ENCODE measurements at regions not wholly inside any gene's neighbourhood (a gene's known extent, or its start where the extent isn't known, plus 50 kb on each side); places are given as distances from the start of the nearest gene placed in this dataset.
"Not testable (repeated sequence)": the region's sequence is repeated elsewhere in the genome, so short reads cannot be mapped to it uniquely, and the experiment has no call there.

DNA sequence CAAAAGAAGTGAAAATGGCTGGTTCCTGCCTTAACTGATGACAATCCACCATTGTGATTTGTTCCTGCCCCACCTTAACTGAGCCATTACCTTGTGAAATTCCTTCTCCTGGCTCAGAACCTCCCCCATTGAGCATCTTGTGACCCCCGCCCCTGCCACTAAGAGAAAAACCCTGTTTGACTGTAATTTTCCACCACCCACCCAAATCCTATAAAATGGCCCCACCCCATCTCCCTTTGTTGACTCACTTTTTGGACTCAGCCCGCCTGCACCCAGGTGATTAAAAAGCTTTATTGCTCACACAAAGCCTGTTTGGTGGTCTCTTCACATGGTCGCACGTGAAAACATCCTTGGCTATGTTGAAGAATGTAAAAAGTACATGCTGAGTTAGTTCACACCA, 197.6 kb upstream of the FBN2 start:
- not testable (repeated sequence) for DNase-seq (ENCODE audit: low spot score)

DNA sequence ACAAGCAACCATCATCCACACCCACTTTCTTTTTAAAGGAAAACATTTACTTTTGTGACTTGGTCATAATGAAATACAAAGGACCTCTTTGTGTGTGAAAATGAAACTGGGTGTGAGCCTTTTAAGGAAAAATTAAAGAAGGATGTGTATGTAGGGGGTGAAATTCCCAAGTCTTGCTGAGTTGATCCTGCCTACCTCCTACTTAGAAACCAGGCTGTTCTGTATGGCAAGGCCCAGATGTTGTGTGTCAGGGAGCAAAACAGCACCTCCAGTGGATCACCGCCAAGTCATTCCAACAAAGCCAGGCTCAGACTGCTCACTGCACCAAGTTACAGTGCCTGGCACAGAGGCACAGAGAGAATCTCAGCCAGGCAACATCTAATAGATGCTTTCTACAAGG, 198.5 kb upstream of the FBN2 start:
- no peak for DNase-seq (ENCODE audit: low spot score)

DNA sequence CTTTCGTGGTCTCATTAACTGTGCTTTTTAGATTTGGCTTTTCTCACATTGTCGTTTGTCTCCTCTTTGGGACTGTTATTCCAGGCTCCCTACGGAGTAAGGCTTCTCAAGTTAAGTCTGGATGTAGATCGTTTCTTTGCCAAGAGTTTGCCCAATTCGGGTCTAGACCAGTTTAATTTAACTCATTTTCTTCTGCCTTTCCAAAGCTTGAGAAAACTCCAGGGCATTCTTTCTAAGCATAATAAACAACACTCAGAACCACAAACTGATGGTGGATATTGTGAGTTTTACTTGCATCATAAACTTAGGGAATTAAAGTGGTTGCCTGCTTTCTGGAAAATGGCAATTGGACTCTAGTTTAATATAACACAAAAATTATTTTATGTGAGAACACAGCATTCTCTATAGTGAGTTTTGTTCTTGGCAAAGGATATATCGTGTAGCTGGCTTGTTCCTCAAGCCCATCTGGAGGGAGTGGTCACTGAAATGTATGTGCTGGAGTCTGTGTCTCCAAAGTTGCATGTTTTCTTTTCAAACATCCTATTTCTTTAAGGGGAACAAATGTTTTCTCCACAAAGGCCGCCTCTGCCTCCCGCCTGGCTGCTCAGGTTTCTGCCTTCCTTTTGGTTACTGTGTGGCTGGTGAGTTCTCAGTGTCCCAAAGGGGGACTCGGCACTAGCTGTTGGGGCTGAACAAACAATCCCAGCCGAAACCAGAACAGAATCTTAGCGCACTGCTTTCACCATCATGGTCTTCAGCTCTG, 211.3 kb upstream of the FBN2 start:
- DNase-seq (ENCODE audit: low spot score), result no peak

DNA sequence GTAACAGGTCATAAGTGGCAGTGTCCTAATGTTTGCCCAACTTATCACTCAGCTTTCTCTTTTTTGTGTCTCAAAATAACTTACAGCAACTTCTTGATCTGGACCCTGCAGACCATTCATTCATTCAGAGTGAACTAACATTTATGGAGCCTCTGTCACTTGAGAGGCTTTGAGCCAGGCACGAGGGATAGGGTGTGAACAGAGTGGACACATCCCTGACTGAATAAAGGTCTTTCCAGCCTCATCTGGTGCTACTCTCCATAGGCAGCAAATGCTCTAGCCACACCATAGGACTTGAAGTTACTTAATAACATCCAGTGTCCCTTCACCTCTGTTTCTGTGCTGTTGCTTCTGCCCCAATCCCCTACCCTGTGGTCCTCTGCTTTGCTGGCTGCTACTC, 212.1 kb upstream of the FBN2 start:
- DNase-seq (ENCODE audit: low spot score), result no peak

DNA sequence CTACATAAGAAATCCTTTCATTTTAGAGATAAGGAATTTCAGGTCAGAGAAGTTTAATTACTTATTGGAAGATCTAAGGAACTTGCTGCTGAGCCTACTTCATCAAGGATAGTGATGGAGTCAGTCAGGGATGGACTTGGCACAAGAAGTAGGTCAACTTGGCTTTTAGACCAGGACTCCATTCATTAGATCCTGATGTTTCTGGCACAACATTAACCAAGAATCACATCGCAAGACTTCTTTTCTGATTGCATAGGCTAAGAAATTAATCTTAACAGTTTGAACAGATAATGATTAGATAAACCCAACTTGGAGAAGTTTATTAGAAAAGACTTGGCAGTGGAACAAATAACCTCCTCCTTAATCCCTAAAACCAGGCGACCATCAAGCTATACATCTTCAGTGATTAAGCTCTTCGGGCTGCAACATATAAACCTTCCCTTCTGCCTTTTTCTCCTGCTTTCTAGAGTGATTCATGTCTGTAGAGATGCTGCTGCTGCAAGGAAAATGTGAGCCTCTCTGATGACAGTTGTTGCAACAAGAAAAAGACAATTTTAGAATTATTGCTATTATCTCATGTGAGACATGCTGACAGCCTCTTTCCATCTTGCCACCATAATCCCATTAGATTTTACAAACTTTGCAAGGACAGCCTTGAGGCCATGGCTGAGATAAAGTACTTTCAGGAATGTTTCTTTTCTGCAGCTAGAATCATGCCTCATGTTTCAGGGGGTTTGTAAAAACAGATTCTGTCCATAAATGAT, 207.9 kb upstream of the SLC27A6 start:
- no peak for DNase-seq (ENCODE audit: low spot score)

DNA sequence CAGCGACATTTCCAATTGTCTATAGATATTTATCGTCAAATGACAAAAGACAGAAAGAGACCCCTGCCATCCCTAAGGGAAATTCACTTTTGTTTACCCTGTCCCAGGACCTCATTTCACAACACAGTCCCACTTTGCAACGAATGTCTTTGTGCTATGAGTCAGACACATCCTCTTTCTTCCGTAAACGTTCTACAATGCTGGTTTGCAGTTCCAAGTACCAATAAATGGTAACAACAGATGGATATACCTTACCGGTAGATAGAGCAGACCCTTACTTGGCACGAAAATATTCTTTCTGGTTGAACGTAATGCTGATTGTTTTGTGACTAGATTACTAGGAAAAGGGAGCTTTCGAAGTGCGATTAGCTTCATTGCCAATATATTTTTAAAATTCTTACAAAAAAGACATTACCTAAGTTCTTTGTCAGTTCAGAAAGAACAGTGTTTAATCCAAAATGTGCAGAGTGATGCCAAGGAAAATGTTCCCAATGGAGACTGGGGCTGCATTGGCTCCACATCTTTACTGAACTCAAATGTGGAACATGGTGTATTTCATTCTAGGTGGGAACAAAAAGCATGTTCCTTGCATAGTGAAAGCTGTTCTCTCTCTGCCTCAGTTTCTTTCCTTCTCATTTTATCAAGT, 202.5 kb upstream of the SLC27A6 start:
- DNase-seq (ENCODE audit: low spot score), result no peak

DNA sequence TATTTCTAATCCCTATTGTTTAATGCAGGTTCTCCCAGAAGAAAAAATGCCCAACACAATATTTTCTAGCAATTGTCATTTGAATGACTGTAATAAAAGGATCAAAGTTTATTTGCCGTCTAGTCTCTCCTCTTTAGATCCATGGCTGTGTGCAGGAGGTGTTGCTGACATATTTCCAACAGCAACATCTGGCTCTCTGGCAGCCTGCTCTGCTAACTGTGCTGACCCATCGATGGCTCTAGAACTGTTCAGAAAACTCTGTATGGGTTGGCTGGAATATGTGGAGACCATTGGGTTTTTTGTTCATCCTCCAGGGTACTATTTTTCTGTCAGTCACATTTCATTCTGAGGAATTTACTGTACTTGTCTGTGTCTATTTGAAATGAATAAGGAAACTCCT, 202.0 kb upstream of the SLC27A6 start:
- DNase-seq (ENCODE audit: low spot score), result no peak

DNA sequence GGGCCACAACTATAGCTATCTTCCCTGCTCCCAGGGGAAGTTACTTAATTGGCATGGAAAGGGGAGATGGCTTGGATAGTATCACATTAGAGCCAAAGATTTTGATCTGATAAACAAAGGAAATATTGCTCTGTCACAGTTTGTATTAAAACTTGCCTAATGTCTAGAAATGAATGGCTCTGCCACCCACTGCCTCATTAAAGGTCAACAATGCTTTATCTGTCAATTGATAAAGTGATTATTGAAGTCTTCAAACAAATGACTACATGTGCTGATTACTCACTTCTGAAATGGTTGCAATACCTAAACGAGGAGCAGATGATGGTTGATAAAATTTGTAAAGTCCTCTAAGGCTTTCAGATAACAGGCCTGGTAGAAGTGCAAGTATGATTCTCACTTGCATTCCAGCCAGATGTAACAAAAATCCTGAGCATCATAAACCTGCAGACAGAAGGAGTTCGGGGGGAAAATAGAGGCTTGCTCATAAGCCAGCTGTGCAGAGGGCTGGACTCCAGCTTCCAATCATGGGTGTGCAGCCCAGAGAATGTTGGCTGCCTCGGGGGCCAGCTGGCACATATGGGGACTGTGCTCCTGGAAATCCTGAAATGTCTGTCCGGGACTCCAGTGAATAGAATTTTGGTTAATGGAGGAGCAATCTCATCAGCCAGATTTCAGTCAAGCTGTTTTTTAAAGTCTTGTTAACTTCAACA, 200.5 kb upstream of the SLC27A6 start:
- no peak for DNase-seq (ENCODE audit: low spot score)

DNA sequence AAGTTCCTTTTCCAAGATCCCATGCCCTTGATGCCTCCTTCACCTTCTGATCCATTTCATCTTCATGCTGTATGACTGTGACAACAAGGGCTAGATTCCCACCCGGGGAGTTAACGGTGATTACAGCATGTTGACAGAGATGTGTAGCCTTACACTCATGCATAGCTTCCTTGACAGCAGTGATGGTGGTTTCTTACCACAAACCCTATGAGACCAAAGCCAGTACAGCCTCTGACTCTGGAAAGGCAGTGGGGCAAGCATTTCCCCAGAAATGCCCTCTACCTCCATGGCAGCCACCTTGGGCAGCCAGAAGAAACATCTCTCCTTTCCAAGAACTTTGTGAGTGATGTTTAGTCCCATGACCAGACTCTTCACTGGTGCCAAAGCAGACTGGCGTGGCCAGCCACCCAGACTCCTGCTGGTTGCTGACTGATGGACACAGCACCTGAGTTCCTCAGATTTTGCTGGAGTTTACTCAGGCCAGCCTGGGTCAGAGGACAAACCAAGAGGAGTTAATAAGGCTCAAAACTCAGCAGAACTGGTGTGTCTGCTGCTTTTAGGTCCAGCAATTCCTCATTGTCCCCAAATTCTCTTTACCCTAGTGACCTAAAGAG, 199.7 kb upstream of the SLC27A6 start:
- DNase-seq (ENCODE audit: low spot score), result no peak

DNA sequence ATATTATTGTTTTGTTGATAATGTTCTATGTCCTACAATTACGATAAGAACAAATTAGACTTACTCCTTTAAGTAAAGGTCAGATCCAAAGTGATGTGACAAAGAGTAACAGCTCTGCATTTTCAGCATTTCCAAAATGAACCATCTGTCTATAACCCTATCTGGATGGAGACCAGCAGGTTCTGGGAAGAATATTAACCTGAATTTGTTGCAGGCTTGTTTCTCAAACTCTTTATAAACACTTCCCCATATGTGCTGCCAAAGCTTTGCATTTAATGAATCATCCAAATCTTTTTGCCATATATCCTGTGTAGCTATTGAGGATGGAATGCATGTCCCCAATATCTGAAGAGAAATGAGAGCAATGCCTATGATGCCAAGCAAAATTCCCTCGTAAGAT, 198.9 kb upstream of the SLC27A6 start:
- no peak for DNase-seq (ENCODE audit: low spot score)

DNA sequence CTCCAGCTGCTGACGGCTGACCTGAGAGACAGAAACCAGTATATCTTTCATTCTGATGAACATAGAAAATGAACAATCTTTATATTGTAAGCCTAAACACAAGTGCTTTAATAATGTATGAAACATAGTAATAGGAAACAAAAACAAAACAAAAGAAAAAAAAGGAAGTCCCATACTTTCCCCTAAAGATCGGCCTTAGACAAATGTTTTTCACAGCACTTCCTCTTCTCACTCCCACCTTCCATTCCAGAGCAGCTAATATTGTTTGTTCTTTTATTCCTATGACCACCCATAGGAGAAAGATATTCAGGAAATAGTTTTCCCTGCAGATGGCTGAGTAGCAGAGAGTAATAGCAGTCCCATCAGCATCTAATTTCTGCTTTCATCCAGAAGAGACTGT, 194.4 kb upstream of the SLC27A6 start:
- DNase-seq (ENCODE audit: low spot score), result no peak

DNA sequence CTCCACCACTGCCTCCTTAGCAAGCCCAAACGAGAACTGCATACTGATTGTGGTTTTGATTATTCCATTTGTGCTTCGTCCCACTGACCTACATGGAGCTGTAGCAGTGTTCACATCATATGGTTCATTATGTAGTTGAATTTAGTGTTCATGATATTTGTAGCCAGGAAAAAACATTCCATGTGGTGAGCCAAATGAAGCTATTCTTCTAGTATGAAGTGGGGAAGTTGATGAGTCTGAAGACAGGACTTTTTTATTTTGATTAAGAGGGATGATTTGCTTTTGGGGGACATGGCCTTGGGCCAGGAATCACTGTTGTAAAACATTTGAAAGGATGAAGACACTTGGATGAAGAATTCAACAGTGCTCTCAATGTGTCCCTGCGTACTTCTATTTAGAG, 192.9 kb upstream of the SLC27A6 start:
- no peak for DNase-seq (ENCODE audit: low spot score)

DNA sequence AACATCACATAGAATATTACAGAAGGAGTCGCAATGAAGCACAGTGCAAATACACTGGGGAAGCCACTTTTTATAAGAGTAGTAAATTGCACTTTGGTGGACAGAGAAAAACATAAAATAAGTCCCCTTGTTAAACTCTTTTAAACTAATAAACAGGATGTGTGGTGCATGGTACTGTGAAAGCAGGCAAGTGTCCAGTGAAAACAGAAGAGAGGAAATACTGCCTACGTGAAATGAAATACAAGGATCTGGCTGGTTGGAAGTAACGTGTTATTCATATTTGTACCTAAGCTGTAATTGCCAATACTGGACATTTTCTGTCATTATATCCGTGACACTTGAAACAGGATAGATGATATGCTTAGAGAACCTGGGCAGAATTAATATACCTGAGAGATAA, 191.9 kb upstream of the SLC27A6 start:
- DNase-seq (ENCODE audit: low spot score), result no peak

DNA sequence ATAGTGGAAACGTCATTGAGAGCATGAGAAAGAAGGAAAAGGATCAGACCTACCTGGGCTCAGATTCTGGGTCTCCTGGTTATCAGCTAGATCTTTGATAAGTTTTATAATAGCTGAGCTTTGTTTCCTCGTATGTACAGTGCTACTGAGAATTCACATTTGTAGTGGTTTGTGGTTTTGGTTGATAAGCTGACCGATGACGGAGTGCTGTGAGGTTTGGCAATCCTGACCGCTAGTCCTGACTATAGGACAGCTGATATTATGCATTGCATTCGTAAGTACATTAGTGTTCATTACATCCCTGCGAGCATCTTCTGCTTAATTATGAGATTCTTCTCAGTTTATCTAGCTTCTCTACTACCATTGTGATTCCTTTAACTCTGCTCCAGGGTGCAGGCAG, 190.7 kb upstream of the SLC27A6 start:
- no peak for DNase-seq (ENCODE audit: low spot score)

DNA sequence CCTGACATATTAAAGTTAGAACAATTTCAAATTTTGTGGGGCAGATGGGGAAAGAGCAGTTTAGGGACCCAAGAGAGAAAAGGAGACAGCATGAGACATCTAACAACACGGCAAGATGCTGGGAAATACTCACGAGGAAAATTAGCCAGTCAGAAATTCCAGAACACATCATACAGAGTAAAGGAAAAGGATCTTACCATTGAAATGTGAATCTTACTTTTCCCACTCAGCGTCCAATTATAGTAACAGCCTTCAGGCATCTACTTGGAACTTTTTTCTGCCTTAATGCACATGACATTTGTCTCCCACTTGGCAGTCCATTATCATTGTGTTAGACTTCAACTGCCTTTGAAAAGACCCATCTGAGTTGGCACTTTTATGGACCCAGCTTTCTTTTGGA, 189.7 kb upstream of the SLC27A6 start:
- no peak for DNase-seq (ENCODE audit: low spot score)

DNA sequence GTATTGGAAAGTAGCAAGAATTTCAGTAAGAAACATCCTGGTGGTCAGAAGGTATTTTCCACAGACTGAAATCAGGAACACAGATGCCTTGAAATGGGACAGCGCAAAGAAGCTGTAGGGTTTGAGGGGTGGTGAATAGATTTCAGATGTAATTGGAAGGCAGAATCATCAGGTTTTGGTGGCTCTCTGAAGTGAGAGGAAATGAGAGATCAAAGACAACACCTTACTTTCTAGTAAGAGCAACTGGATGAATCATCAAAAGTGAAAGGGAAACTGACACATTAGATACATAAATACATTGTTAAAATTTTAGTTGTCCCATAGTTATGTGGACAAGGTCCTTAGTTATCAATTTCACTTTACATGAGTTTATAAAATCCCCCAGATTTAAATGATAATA, 188.2 kb upstream of the SLC27A6 start:
- peak; percentile 22 for DNase-seq (ENCODE audit: low spot score)

DNA sequence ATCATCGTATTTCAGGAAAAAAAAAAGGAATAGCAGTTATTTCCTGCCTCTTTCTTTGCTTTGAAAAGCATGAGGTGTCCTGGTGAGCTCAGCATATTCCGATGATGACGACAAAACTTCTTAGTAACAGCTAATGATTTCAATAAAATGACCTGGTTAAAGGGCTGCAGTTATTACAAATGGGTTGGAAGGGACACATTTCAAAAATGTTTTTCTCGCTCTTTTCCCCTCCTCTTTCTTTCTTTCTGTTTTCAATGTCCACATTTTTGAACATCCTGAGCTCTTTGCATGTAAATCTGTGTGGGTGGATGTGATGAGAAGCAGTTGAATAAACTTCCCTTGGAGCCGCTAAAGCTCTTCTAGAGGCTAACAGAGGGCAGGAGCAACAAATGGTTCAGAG, 186.8 kb upstream of the SLC27A6 start:
- no peak for DNase-seq (ENCODE audit: low spot score)

DNA sequence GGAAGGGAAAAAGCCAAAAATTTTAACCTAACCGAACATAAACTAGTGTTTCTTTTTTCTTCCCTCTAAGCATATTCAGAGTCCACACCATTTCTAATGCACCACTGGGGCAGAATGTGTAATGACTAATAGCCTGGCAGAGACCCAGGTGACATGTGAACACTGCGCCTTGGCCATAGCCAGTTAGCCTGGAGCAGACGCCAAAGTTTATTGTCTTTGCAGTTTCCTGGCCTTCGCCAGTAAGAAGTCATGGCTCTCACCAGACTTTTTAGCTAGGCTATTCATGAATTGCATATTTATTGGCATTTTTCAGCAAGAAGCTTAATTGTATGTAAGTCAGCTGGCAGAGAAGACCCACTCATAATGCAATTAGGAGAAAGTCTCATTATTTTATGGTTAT, 182.8 kb upstream of the SLC27A6 start:
- no peak for DNase-seq (ENCODE audit: low spot score)

DNA sequence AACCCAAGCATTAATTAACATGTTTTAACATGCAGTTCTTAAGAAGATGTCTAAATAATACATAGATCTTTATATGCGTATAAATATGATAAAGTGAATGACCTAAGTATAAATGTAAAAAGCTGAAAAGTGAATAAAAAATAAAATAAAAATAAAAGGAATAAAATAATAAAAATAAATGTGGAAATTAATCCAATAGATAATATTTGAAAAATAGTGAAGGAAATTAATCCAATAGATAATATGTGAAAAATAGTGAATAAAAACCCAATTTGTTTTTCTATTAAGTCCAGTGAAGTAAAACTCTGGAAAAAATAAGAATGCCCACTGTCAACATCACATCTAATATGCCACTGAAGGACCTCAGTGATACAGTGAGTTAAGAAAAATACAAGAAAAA, 180.6 kb upstream of the SLC27A6 start:
- DNase-seq (ENCODE audit: low spot score), result no peak

DNA sequence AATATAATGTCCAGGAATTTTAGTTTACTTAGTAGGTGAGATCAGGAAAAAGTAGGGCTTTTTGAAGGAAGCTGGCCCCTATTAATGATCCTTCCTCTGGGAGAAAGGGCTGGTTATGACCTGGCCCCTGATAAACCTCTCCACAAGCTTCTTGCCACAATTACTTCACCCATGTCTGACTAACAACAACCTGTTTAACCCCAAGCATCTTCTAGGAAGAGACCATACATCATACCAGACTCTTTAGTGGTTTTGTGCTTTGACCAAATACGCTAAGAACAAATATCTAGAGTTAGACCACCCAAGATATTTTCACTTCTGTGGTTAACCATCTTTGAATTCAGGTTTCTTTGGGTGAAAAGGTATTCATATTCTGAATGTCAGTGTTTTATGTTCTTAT, 174.0 kb upstream of the SLC27A6 start:
- DNase-seq (ENCODE audit: low spot score), result no peak

DNA sequence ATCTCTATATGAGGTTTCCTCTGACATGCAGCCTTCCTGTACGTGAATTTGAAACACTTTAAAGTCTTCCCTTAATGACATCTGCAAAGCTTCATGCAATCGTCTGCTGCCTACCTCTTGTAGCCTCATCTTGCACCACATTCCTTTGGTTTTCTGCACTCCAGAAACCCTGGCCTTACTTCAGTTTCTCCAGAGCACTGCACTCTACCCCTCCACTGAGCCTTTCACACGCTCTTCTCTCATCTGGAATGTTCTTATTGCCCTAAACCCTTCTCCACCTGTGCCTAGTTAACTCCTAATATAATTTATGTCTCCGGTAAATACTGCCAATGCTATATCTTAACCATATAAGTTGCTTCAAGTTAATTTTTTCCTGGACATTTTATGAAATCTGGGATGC, 168.8 kb upstream of the SLC27A6 start:
- DNase-seq (ENCODE audit: low spot score), result no peak

DNA sequence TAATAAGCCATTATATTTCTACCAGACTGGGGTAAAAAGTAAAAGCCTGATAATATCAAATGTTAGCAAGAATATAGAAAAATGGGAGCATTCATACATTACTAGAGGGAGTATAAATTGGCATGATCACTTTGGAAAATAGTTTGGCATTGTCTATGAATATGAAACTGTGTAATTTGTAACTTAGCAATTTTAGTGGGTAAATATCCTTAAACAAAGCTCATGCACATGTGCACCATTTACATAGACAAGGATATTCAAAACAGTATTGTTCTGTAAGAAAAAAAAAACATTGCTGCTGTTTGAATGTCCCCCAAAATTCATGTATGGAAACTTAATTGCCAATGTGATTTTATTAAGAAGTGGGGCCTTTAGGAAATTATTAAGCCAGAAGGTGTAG, 166.4 kb upstream of the SLC27A6 start:
- DNase-seq (ENCODE audit: low spot score), result no peak
